HG03280 (cell line): ENCODE measurements at regions not wholly inside any gene's neighbourhood (a gene's known extent, or its start where the extent isn't known, plus 50 kb on each side); places are given as distances from the start of the nearest gene placed in this dataset.
"Not testable (repeated sequence)": the region's sequence is repeated elsewhere in the genome, so short reads cannot be mapped to it uniquely, and the experiment has no call there.

Experiments
- ATAC-seq: cut with Tn5 transposase; IDR thresholded peaks from one replicate; pipeline ENCODE4 v1.9.1; 2021; ENCODE audit warnings: mild to moderate bottlenecking, moderate library complexity; ENCODE audit not compliant: unreplicated experiment

- no peak for ATAC-seq
Observed at GRCh38 chr11:64428693-64429092, 69.7 kb downstream of the RPS6KA4 start.

DNA sequence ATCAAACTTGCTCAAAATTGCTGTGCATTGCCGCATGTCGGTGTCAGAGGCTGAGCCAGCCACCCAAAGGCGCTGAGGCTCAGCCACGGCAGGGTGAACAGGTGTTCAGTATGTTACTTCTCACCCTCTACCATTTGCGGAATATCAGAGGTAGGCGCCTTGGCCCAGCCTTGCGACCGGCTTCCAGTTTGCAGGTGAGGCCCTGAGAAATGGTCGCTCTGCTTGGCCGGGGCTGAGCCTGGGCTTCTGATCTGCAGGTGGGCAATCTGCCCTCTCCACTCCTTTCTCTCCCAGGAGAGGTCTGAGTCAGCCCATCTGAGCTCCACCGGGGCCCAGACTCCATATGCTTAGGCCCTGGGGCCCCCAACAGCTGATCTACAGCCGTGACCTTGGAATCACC is 71.0 kb downstream of the RPS6KA4 start:
- ATAC-seq, result no peak

DNA sequence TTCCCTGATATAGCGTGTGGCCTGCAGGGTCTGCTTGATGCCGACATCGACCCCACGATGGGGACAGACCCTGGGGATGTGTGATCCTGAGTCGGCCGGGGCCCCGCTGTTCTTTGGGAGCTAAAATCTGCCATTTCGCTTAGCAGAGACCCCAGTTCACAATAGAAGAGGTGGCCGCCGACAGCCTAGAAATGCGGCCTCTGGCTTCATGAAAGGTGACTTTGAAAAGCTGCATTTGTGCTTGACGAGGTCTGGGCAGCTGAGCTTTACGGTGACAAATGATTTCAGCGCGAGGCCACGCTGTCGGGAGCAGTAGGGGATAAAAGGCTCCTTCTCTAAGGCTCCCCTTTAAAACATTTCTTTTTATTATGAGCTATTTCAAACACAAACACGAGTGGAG is 71.7 kb downstream of the RPS6KA4 start:
- ATAC-seq, result no peak

DNA sequence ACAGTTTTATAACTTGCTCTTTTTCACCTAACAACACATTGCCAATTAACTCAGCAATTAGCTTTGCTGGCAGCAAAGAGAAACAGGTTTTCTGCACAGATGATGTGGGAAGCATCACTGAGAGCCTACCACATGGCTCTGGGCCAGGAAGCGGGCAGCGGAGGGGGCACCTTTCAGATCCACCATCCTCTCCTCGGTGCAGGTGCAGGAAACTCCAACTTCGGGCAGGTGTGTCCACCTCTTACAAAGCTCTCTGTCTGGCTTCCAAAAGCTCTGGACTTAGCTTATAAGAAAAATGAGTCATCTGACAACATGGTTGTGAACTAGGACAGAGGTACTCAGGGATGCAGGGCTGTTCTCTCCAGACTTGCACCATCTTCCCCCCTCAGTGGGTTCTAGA is 77.0 kb downstream of the RPS6KA4 start:
- ATAC-seq, result no peak

DNA sequence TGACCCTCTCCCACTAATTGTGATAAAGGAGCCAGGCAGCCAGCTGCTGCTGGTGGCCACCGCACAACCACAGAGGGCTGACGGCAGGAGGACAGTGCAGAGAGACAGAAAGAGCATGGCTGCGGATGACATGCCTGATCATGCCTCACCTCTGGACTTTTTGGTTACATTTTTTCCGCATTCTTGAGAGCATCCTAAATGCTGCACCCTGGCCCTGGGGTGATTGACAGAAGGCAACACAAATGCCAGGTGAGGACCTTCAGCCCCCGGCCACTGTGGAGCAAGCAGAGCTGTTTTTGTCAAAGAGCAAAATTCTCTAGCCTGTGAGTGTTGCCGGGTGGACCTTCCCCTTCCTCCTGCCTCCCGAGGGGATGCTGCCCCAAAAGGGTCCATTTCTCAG is 78.5 kb downstream of the RPS6KA4 start:
- no peak for ATAC-seq

- ATAC-seq, result no peak
Observed at GRCh38 chr11:64438986-64439771, 80.2 kb downstream of the RPS6KA4 start.

DNA sequence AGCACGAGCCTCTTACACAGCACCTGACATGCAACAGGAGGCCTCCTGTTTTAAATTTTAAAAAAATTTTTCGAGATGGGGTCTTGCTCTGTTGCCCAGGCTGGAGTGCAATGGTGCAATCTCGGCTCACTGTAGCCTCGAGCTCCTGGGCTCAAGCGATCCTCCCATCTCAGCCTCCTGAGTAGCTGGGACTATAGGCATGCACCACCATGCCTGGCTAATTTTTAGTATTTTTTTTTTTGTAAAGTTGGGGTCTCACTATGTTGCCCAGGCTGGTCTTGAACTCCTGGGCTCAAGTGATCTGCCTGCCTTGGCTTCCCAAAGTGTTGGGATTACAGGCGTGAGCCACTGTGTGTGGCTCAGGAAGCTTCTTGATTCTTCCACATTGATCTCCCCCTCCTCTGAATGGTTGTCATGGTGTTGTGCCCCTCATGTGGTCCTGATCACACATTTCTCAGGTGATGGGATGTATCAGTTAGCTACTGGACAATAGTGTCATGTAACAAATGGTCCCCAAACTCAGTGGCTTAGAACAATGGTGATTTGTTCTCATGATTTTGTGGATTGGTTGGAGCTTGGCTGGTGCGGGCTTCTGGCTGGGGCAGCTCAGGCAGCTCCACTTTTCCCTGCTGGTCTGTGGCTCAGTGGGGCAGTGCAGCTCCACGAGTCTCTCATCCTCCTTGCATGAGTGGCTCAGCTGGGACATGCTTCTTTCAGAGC is 81.0 kb downstream of the RPS6KA4 start:
- not testable (repeated sequence) for ATAC-seq

DNA sequence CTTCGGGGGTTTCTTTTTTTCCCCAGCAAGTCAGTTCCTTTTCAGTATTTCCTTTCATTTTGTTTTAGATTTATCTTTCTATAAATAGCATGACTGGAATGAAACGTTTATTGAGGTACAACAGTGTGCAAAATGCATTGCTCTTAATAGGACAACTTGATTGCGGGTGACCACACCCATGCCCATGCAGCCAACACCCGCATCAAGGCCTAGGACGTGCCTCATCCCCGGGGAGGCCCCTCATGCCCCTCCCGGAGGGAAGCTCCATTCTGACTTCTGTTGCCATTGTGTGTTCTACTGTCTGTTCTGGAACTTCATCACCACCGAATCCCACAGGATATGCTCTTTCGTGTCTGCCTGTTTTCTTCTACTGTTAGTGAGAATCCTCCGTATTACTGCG is 82.2 kb downstream of the RPS6KA4 start:
- no peak for ATAC-seq

DNA sequence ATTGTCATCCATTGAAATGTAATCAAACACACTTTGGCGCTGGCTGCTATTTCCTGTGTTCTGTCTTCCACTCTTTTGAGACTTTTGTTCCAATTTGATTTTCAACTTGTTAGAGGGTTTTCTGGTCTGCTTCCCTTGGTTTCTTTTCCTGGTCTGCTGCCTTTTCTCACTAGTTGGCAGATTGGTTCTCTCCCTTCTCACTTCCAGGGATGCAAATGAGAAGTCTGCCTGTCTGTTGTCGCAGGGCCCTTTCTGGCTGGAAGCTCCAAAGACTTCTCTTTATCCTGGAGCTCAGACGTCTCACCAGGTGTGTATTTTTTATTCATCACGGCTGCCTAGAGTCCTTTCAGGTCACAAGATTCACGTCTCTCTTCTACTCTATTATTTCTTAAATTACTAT is 84.0 kb downstream of the RPS6KA4 start:
- ATAC-seq, result no peak

- ATAC-seq, result no peak
Observed at GRCh38 chr11:64444838-64445441, 86.0 kb downstream of the RPS6KA4 start.

- ATAC-seq, result no peak
Observed at GRCh38 chr11:64445651-64446050, 86.7 kb downstream of the RPS6KA4 start.

GRCh38 chr11:64447831-64448598 is 89.1 kb downstream of the RPS6KA4 start:
- no peak for ATAC-seq

GRCh38 chr11:64448599-64449380 is 89.8 kb downstream of the RPS6KA4 start:
- ATAC-seq, result peak; percentile 60

DNA sequence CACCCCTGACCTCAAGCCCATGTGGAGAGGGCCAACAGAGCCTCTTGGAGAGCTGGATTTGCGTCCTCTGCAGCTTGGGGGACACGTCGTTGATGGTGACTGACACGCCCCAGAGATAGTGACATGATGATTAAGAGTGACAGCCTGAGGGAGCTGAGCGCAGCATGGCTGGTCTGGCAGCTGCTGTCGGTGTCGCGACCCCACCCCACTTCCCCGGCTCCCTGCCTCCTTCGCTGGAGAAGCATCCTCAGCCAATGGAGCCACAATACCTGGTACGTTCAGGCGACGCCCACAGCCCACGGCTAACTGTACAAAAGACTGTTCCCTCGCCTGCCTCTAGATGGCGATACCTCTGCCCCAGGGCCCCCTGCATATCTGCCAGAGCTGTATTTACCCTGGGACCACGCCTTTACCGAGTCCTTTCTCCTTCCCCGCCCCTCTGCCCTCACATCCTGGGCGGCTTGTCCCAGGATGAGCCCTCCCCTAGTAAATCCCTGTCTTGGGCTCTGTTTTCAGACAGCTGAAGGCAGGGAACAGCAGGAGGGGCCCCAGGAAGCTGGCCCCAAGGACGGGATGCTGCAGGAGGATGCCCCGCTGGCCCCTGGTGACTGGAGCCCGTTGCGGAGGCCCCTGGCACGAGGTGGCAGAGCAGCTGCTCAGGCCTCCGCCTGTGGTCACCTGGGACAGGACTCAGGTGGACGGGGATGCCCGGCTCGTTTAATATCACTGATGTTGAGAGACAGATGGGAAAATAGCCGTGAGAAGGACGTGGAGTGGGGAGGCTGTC is 90.6 kb downstream of the RPS6KA4 start:
- ATAC-seq, result no peak

DNA sequence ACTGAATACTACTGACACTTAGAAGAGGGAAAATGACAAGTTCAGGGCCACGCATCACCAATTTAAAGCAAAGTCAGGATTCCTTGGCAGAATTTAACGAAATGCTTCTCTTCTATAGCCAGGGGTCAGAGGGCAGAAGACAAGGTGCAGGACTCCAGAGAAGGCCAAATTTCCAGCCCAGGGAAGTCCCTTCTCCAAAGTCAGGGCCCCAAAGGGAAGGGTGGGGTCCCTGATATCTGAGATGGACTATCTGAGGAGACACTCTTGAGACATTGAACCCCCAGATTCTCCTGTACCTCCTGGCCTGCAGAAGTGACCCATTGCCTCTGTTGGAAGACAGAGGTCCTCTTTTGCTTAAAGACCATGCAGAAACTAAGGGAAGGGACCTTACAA is 91.2 kb downstream of the RPS6KA4 start:
- no peak for ATAC-seq

GRCh38 chr11:64451856-64452255 is 92.9 kb downstream of the RPS6KA4 start:
- ATAC-seq, result no peak

GRCh38 chr11:64453466-64453865 is 94.5 kb downstream of the RPS6KA4 start:
- ATAC-seq, result no peak

DNA sequence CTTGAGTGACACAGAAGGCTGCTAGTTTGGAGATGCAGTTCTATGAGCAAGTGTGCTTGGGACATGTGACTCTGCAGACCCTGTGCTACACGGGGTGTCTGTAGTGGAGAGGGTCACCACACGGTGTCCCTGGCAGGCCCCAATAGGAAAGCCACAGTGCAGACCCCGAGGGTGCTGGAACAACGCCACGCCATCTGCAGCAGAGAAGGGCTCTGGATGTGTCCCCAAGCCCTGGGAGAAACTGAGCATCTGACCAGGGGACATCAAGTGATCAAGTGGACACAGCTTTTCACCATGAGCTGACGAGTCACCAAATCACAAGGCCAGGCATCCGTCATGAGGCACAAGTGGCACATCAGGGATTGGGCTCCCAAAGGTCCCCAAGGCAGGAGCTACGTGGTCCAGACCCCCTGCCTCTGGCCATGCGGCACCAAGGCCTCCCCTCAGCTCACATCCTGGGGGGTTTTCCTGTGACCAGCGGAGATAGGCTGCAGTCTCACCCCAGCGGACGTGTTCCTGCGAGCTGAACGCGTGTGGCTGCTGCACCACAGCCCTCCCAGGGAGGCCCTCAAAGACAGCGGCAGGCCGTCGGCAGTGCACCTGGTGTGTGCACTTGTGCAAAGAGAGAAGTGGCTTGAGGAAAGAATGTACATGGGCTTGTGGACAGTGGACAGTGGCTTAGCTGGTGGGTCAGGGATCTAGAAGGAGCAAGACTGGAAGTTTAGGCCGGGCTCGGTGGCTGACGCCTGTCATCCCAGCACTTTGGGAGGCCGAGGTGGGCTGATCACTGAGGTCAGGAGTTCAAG is 96.7 kb downstream of the RPS6KA4 start:
- no peak for ATAC-seq
